Amygdala (tissue), 56 donors: ENCODE measurements at regions not wholly inside any gene's neighbourhood (a gene's known extent, or its start where the extent isn't known, plus 50 kb on each side); places are given as distances from the start of the nearest gene placed in this dataset.

Experiments
- DNase-seq, 56 donors: peaks; one replicate each; lab custom pipeline; 2025; lab: John Stamatoyannopoulos, UW

DNA sequence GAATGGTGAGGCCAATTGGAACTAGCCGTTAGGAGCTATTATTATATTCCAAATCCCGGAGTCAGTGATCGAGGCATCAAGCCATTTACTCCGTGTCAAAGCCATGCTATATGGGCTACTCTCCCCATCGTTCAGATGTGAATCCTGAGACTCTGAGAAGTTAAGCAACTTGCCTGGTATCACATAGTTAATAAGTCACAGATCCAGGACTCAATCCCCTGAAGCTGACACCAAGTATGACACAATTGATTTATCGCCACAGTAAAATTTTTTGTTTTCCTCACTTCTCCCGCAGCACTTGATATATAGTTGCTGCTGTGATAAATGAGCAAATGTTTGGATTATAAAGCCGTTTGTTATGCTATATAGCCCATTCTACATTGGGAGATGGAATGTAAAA, 50.8 kb upstream of the TSHZ2 start:
- no peak for DNase-seq

DNA sequence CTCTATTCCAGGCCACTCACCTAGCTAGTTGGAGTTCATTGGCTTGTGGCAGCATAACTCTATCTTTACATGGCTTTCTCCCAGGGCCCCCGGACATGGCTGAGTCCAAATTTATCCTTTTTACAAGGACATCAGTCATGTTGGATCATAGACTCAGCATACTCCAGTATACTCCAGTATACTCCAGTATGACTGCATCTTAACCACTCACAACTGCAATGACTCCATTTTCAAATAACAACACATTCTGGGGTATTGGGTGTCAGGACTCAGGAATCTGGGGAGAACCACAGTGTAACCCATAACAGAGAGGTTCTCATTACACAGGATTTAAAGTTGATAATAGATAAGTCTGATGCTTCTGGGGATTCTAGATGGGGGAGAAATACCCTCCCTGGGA, 53.8 kb upstream of the TSHZ2 start:
- no peak for DNase-seq

DNA sequence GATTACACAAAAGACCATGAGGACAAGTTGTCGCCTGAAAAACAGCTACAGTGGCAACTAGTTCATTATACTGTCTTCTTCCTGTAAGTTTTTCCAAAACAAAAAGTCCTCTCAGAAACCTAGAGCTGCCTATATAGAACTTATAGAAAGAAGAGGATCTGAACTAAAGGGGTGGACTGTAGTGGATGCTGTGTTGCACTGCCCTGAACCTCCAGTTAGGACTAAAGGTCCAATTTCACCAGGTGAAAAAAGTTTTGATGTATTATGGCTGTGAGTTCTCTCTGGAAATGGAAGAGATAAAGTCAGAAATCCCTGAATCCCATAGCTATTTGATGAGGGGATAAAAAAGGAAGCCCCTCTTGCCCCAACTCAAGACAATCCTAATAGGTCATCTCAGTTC, 56.6 kb upstream of the TSHZ2 start:
- DNase-seq = no peak

DNA sequence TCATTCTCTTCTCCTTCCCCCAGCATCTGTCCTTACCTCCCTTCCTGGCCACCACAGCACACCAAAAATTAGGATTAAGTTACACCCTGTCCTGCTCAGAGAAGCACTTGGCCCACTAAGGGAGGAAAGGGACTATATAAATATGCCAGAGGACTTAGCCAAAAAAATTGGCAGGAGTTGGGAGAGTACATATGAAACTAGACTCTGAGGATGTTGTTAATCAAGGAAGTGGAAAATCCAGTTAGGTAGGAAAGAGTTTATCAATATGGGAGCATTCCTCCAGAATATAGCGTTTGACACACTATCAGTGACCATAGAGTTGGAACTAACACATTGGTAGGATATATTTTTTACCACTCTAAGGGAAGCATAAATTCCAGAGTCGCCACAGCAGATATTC, 57.3 kb upstream of the TSHZ2 start:
- no peak for DNase-seq

DNA sequence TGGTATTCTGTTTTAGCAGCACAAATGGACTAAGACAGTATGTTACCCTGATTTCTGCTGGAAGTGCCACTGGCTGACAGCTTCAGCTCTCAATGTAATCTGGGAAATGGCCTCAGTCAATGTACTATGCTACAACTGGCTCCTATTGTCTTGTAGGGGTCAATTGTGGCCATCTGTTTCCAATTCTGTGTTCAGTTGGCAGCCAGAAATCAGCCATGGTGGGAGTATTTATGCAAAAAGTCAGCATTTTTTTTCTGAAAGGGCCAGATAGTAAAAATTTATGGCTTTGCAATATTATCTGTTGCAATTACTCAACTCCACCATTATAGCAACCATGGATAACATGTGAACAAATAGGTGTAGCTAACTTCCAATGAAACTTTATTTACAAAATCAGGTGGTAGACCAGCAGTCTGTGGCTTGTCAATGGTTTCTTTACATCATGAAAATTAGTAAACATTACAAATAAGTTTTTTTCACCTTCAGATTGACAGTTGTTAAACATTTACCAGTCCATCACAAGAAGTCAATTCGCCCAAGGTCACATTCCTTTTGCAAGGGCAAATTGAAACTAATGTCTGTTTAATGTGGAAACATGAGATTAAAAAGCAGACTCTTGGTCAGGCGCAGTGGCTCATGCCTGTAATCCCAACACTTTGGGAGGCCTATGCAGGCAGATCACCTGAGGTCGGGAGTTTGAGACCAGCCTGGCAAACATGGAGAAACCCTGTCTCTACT, 58.3 kb upstream of the TSHZ2 start:
- no peak for DNase-seq

DNA sequence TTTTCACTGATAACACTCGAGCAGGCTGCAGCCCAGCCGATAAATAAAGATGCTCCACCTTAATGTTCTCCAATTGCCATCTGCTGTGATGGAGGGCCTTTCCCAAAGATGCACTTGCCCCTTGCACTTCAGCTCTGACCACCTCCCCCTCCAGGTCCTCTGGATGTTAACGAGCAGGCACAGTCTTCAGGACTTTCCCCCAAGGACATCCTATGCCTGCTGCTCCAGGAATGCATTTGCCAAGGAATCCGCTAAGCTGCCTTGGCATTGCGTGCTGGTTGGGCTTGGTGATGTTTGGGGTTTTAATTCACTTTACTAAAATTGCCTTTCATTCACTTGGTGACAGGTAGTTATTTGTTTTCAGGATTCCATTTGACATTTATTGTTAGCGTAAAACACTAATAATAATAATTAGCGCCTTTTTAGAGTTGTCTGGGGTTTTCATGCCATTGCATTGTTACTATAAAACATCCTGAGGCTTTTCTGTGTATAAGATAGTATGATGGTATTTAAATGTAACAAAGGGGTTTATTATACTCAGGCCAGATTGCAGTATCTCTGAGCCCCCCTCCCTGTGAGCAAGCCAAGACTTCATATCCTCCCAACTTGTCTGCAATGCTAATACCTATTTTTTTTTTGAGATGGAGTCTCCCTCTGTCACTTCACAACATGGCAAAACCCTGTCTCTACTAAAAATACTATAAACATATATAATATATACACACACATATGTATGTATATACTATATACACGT, 66.7 kb upstream of the TSHZ2 start:
- no peak for DNase-seq

DNA sequence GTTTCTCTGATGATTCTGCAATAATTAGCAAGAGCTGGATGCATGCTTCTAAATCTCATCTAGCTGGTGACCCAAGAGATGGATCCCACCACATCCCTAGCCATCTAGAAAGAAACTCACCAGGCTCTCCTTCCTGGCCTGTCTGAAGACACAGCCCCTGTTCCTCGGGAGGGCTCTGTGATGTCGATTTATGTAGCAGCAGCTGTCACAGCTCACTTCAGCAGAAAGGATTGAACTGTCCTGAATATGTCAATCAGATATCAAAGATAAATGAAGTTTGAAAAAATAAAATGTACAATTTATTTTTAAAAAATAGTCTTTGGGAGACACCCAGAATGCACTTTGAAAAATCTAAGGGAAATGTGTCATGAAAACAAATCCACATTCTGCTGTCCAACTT, 67.3 kb upstream of the TSHZ2 start:
- no peak for DNase-seq

DNA sequence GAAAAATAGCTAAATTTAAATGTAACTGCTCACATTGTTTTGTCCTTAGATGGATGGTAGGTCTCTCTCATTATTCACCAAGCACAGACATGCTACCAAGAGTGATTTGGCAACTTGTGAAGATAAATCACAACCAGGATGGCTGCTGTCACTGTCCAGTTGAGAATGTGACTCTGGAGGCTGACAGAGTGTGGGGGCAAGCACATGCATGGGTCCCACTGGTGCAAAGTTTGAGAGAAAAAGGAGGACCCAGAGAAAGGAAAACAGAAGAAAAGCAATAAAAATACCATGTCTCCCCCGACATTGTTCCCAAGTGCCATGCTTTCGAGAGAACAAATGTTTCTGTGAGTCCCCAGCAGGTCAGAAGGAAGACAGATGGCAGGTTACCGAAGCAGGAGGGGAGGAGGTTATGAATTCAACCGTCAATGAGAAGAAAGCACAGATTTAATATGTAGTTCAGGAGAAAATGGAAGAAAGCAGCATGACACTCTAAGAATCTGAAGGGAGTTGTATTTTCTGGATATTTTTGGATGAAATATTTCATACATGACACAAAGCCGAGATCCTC, 73.0 kb upstream of the TSHZ2 start:
- DNase-seq = no peak

DNA sequence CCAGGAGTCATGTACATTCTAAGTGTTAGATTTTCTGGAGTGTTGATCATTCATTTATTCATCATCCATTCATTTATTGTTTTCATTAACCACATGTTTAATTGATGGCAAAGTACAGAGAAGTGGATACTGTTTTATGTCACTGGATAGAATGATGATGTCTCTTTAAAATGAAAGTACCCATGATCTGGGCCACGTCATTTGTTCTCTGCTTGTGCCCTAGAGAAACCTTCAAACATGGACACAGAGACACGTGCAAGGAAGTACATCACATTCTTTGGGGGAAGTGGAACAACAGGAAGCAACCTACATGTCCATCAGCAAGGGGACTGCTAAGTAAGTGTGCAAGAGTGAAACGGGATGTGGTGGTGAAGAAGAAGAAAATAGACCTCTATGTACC, 75.8 kb upstream of the TSHZ2 start:
- no peak for DNase-seq

DNA sequence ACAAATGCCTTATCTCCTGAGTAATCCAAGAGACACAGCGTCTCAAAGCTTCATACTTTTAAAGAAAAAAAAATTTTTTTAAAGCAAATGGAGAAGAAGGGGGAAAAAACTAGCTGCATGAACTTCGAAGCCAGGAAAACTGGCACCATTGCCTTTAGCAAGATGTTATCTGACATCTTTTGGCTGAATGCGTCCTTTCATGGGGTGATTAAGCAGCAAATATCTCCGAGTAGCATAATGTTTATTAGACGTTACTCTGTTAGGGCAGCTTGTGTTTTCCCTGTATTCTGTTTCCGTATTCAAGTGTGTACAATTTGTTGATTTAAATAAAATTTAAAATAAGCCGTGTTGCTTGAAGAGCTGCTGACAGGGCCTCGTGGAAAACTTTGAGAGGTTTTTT, 76.5 kb upstream of the TSHZ2 start:
- no peak for DNase-seq

DNA sequence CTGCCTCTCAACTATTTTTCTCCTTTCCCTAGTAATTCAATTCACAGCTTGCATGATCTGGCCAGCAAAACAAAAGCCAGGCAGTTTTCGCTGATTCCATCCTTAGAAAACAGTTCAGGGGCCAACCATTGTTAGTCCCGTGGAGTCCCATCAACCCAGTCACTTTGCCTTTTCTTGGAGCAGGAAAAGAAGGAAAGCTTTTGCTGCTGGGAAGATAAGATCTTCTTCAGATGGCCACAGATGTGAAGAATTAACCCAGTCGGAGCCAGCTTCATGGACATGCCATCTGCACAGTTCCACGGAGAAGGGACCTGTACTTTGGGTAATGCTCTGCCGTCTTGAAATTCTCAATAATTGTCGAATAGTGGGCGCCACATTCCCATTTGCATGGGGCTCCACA, 76.9 kb upstream of the TSHZ2 start:
- DNase-seq = no peak

DNA sequence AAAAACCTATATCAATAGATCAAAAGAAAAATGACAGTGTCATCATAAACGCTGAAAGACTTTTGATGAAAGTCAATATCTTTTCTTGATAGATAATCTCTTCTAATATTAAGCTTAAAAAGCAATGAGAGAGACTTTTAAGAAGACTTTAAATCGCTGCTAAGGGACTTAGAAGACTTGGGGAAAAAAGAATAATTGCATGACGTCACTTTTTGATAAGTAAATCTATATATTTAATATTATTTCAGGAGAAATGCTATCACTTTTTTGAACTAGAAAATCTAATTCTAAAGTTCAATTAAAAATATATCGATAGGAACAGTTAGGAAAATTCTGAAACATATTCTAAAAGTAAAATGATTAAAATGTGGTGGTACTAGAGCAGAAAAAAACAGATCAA, 78.7 kb upstream of the TSHZ2 start:
- no peak for DNase-seq

DNA sequence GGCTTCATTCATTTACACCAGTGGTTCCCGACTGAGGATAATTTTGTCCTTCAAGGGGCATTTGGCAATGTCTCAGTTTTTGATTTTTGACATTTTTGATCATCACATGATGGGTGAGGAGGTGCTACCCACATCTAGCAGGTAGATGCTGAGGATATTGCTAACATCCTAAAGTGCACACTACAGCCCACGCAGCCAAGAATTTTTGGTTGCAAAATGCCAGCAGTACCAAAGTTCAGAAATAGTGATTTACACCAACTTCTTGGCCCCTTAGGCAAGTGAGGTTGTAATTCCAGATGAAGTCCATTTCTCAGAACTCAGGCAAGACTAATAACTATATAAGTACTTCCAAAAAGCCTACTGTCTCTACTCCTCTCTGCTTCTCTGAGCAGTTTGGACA, 80.1 kb upstream of the TSHZ2 start:
- no peak for DNase-seq

DNA sequence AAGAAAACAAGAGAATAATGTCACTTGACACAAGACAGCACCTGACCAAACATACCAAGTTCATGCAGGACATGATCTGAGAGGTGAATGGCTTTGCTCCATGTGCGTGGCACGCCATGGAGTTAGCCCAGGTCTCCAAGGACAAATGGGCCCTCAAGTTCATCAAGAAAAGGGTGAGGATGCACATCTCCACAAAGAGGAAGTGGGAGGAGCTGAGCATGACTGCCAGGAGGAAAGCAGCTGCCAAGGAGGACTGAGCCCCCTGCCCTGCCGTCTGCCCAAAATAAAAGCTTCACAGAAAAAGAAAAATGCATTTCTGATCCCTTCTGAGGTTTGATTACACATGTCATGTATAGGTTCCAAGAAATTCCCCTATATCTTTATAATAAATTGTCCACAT, 82.0 kb upstream of the TSHZ2 start:
- DNase-seq = no peak

DNA sequence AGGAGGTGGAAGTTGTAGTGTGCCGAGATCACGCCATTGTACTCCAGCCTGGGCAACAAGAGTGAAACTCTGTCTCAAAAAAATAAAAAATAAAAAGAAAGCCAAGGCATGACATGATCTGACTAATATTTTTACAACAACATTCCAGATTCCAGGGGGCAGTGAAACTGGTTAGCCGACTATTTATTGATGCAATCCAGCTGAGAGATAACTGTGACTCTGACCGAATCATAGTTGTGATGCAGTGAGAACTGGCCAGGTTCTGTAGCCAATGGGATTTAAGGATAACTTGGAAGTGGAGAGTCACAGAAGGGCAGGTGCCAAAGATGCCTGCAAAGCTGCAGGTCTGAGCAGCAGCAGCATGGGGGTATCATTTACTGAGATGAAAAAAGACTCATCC, 82.9 kb upstream of the TSHZ2 start:
- DNase-seq = no peak

DNA sequence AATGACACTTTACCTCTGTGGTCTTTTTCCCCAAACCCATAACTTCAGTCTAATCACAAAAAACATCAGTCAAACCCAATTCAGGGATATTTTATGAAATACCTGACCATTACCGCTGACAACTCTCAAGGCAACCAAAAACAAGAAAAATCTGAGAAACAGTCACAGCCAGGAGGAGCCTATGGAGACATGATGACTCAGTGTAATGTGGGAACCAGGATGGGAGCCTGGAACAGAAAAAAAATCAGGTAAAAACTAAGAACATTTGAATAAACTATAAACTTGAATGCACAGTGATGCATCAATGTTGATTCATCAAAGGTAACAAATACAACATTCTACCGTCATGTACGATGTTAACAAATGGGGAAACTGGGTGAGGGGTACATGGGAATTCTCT, 84.1 kb upstream of the TSHZ2 start:
- DNase-seq = no peak

DNA sequence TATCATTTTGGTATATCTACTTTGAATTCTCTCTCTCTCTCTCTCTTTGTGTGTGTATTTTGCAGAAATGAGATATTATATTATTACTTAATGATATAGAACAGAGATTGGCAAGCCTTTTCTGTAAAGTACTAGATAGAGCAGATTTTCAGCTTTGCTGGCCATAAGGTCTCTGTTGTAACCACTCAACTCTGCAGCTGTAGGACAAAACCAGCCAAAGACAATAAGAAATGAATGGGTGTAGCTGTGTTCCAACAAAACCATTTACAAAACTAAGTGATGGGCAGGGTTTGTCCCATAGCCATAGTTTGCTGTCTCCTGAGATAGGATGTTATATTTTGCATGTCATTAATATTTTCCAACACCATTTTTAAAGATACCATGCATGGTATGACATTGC, 91.2 kb upstream of the TSHZ2 start:
- no peak for DNase-seq

DNA sequence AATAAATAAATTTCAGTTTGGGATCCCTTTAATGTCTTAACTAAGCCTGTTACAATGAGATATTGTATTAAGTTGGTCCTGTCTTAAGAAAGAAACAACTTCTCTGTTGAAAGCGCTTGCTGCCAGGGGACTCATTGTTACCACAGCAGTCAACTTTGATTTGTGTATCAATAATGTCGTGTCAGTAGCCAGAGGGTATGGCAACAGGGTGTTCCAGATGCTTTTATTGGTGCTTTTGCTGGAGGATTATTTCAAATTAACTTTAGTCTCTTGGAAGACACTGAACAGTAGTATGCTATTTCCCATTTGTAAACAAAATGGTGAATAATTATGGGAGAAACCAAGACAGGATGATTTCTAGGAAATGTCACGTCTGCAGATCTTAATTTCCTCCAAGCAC, 91.9 kb upstream of the TSHZ2 start:
- no peak for DNase-seq

DNA sequence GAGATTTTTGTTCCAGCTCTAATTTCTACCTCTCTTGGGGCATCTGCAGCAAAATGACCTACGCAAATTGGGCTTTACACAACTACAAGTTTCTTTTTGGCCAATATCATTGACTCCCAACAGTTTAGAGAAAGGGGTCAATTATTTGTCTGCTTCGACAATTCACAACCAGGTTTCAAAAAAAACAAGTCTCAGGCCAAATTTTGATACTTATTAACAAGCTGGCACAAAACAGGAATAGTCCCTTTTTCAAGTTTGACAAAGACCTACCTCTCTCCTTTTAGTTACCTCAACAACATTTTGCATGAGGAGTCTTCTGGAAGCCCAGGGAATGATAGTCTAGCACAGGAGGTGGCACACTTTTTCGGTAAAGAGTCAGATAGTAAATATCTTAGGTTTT, 97.9 kb upstream of the TSHZ2 start:
- DNase-seq = no peak

DNA sequence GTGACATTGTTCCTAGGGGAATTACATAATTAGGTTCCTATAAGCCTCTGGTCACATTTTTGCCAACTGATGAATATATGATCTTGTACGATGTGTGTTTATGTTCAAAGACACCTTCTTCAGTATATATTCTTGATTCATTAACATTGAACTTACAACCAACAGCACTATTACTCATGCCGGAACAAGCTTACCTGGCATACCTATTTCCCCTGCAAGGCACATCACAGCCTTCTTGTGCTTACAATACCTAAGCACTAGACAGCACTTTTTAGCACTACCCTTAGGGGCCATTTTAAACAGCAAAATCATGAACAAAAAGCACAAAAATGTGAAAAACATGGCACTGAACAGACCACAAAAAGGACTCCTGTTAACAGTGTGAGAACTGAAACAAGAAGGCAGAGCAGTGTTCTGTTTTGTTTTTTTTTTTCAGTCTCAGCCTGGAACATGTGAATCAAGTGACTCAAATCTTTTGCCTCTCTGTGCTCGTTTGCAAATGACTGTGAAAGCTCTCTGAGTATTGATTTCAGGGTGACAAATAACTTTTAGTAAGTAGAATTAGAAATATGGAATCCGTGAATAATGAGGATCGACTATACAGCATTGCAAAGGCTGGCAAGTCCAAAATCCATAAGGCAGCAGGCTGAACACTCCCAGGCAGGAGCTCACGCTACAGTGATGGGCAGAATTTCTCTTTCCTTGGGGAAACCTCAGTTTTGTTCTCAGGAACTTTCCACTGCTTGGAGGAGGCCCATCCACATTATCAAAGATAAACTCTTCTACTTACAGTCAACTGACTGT, 102.3 kb upstream of the TSHZ2 start:
- DNase-seq = no peak

DNA sequence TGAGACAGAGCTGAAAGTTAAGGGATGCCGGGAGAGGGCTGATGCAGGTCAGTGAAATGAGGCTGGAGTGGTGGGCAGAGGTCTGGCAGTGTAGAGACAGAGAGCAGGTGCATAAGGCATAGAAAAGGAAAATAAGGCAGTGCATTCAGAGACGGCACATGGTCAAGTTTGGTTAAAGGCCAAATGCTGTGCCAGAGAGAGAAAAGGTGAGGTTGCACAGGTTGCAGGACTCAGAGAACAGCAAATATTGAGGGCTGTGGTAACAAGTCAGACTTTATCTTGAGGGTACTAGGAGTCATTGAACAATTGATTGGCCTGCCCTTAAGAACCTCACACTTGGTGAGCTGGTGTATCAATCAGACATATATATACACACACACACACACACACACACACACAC, 102.9 kb upstream of the TSHZ2 start:
- DNase-seq = no peak
